ENCODE measurements at regions not wholly inside any gene's neighbourhood (a gene's known extent, or its start where the extent isn't known, plus 50 kb on each side); places are given as distances from the start of the nearest gene placed in this dataset.

DNA sequence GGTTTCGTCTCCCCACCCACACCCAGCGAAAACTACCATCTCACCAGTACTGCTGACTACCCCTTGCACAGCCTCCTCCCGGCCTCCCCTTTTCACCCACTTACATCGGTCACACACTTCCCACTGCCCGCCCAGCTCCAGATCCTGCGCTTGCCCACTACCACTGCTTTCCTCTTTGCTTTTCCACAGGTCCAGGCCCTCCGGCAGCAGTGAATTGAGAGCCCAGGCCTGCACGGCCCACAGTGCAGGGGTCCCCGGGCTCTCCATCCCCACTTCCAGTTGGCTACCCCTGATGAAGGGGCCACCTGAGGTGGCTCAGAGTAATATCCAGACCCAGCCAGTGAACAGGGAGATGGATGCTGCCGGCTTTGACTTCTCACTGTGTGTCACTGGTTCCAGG lies 120.2 kb upstream of the FSTL4 start:
- DNase-seq = no peak

DNA sequence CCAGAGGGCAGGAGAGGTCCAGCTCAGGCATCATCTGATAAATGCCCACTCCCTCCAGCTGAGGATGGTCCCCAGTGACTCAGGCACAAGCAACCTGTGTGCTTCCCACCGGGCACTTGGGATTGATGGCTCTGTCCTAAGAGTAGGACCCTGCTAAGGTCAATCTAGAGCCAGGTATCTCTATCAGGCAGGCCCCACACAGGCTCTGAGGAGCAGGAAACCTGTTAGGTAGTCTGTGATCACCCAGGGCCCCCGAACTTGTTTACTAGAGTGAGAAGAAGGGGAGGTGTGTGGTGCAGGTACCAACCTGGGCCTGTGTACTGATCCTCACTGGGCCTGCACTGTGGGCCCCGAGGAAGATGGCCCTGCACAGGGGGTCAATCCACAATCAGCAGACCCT lies 119.6 kb upstream of the FSTL4 start:
- DNase-seq = no peak

DNA sequence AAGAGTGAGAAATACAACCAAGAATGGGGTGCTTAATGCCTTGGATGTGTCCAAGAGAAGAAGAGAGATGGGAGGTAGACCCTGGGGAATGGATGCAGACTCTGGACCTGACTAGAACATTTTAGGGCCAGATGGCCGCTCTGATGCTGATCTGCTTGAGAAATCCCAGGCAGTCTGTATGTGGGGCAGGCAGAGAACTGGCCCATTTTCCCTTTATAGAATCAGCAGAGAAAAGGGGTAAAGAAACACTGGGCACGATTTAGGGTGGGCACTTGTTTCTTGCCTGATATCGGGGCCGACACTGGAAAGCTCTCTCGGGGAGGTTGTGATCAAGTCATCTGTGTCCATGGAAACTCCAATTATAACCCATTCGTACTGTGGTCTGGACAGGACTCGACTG lies 118.5 kb upstream of the FSTL4 start:
- no peak for DNase-seq

DNA sequence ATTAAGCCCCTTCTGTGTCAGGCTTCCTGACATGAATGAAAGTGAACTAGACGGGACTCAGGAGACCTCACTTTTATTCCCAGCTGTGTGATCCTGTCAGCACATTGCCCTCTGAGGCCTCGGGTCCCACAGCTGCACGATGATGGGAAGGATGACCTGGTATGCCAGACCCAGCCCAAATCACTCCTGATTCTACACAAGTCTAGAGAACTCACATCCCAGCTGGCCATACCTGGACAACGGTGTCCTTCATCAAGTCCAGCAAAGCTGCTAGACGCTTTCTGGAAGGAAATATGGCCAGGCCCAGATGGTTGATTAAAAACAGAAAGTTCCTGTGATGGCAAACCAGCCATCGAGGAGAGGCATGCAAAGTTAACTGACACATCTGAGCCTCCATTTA lies 118.0 kb upstream of the FSTL4 start:
- DNase-seq = no peak

DNA sequence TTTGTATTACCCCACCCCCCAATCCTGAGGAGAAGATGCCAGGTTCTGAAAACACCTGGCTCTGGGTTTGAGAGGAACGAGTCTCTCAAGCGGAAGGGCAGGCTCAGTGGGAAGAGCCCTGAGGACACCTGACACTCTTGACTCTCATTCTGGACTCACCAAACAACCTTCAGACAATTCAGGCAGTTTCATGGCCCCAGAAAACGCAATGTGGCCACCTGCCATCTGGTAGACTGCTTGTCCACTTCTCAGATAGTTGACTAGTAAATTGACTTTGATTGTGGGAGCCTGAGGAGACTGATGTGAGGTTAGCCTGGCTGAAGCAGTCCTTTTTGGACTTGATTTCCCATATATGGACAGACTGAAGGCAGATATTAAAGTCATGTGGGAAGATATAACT lies 117.5 kb upstream of the FSTL4 start:
- DNase-seq = no peak

DNA sequence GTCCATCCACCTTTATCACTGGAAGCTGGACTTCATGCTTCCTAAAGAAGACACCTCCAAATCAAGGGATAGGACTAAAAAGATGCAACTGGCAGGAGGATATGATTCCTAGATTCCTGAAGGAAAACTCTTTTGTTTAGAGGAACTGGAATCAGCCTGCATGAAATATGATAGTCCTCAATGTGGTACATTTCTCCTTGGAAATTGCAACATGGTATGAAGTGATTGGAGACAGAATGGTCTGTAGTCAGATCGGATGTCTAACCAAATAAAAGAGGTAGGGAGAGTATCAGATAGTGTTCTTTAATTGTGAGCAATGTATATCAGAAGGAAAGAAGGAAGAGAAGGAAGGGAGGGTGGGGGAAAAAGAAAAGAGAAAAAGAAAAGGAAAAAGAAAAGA lies 116.1 kb upstream of the FSTL4 start:
- DNase-seq = no peak

DNA sequence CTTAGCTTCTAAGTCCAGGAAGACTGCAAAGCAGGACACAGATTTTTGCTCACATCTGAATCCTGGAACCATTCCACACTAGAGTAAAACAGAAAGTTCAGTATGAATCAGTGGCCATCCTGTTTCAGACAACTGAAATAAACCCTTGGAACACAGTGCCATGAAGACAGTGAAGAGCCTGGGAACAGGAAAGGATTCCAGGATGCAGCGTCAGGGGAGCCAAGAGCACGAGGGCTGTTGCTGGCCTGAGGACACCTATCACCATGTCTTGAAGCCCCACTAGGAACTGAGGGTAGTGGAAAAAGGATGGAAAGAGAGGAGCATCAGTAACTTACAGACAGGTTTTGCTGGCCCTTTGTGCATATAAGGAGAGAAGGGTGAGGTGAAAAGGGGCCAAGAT lies 115.3 kb upstream of the FSTL4 start:
- DNase-seq = no peak

DNA sequence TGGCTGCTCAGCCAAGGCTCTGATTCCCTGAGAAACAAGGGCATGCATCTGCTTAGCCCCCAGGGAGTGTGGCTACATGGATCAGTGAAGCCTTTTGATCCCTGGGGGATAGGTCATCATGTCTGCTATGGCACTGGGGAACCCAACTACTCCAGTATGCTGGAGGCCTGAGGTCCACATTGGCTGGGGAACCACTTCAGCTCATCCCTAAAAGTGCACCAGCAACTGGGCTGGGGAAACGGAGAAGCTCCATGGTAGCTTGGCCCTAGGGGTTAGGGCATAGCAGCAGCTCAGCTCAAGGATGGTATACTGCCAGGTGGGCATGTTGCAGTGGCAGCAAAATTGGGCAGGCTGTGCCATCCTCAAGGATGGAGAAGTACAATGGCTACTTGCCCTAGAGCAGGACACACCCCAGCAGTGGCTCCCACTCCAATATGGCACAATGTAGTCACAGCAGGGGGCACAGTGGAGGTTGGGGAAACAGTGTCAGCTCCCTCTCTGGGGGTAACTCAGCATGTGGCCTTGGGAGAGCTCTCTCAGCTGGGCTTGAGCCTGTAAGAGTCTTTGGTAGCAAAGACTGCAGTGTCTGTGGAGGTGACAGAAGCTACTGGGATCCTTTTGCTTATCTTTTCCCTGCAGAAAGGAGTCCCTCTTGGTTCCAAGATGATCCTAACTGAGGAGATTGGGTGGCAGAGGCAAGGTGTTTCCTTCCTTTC lies 111.5 kb upstream of the FSTL4 start:
- no peak for DNase-seq

DNA sequence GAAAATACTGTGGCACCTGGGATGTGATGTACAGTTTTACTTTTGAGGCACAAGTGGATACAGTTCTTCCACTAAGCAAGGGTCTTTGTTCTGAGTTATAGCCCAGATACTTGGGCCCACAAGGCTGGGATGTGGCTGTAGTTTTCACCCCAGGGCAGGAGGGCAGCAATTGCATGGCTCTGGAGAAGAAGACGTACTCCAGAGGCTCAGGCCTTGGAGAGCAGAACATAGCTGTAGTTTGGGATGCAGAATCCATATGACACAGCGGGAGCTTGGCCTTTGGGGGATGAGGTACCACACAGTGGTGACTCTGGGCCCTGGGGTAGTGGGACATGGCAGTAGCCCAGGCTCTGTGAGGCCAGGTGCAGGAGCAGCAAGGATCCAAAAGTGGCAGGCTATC lies 110.8 kb upstream of the FSTL4 start:
- no peak for DNase-seq

DNA sequence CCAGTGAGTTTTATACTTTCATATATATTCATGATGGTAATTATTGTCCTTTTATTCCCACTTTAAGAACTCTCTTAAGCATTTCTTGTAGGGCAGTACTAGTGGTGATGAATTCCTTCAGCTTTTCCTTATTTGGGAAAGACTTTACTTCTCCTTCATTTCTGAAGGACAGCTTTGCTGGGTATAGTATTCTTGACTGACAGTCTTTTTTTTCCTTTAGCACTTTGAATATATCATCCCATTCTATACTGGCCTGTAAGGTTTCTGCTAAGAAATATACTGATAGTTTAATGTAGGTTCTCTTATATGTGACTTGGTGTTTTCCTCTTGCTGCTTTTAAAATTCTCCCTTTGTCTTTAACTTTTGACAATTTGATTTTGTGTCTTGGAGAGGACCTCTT lies 109.0 kb upstream of the FSTL4 start:
- DNase-seq = no peak

DNA sequence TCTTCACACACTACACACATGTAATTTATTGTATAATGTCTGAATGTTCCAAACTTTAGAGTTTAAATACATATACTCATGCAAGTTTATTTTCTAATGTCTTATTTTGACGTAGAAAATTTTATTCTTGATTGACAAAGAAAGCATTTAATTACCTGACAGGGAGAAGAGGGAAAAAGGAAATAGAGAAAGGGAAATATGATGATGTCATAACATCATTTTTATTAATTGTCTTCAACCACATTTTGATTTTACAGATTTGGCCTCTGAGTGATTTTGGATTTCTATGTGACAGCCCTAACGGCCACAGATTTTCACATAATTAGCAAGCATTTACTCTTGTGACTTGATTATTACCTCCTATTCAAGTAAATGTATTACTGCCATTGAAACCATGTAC lies 106.1 kb upstream of the FSTL4 start:
- no peak for DNase-seq

DNA sequence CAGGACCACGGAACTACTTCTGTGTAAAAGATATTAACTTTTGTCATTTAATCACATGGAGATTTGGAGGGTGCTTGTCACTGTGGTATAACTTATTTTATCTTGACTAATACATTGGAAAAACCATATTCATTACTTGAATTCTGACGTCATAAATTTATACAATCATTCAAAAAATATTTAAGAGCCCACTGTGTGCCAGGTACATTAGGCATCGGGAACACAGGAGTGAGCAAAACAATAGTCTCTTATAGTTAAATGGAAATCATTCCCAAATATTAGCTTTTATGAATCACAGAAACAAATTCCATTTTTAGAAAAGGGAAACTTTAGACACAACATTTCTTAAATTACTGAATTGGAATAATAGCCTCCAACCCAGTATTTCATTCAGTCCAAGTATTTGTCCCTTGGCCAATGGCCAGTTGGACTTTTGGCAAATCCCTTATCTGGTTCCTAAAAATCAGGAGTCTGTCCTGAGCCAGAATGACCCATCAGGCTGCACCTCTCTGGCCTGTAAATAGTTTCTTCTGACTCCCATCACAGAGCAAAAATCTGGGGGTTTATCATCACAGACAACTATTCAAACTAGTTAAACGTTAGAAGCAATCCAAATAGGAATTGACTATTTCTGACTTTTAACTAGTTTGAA lies 104.3 kb upstream of the FSTL4 start:
- no peak for DNase-seq

DNA sequence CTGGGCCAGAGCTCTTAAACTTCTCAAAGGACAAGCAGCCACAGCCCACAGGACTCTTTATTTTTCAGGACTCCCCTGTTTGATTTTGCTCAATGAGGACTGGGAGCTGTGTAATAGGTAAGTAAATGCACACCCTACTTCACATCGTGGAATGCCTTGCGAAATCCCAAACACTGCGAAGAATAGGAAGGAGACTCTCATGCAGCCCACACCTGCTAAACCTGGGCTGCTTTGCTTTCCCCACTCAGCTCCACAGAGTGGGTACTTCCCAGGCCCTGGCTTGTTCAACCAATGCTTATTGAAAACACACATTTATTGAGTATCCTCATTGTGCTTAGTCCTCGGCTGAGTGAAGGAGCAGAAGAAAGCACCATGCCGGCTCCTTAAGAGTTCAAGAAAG lies 103.3 kb upstream of the FSTL4 start:
- DNase-seq = no peak

DNA sequence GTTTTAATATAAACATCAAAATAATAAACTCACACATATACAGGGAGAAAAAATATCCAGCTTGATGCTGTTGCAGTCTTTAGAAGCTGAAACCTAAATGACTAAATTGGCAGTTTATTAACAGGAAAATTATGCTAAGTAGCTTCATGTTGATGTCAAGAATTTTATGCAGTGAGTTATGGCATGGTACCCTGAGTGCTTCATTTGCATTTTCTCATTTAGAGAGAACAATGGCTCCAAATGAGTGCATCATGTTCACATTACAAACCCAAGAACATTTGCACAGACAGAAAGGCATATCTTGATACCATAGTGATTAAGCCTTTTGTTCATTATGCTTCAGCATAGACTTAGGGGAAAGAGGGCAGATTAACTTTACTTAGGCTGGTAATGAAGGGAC lies 102.9 kb upstream of the FSTL4 start:
- no peak for DNase-seq

DNA sequence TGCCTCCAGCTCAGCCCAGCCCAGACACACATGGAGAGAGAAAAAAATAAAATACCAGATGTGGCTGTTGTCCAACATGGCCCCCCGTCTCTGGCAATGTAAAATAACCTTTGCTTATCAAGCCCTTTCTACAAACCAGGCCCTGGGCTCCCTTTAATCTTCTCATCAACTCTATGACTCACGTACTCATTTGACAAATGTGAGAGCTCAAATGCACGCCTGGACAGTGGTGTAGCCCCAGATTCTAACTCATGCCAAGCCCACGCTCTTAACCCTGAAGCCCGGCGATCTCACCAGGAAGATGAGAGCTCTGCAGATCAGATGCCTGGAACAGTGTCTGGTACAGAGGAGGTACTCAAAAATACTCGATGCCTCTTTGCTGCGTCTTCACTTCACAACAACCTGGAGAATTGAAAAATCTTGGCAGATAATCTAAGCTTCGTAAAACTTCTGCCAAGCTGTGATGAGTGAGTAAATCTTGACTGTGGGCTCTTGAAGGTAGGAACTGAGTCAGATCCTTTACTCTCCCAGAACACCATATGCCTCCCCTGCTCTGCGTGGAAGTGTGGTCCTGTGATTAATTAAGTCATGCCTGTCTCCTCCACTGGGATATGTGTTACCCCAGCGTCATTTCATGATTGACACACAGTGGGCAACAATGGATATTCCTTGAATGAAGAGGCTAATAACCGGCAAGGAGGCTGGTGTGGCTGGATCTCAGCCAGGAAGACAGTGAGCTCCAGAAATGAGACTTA lies 102.0 kb upstream of the FSTL4 start:
- no peak for DNase-seq

DNA sequence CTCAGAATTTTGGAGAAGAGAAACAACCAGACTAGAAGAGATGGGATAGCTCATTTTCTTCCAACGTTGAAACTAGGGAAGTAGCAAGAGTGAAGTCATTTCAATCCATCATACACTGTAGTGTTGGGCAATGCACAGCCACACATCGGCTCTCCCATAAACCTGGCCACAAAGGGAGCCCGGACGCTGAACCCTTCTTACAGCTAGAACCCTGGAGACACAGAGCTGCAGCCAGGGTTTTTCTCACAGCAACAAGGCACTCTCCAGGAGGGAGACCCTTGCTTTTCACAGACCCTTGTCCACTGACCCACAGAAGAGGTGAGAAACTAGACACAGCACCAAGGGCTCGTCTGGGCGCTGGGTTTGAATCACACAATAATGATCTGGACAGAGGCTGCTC lies 101.4 kb upstream of the FSTL4 start:
- DNase-seq = no peak

DNA sequence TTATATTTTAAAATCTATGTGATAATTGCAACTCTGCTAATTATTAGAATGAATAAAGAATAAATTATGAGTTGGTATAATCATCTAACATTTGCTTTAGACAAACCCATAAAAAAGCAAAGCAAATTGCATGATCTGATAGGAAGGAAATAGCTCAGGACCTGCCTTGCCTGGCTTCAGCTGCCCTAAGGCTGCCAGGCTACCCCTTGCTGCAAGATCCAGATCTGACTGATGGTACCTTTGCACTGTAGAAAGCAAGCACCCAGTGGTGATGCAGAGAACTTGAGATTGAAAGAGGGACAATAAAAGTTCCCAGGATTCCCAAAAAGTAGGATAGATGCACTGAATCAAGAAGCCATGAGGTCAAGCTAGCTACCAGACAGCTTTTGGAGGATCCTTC lies 100.9 kb upstream of the FSTL4 start:
- DNase-seq = no peak

DNA sequence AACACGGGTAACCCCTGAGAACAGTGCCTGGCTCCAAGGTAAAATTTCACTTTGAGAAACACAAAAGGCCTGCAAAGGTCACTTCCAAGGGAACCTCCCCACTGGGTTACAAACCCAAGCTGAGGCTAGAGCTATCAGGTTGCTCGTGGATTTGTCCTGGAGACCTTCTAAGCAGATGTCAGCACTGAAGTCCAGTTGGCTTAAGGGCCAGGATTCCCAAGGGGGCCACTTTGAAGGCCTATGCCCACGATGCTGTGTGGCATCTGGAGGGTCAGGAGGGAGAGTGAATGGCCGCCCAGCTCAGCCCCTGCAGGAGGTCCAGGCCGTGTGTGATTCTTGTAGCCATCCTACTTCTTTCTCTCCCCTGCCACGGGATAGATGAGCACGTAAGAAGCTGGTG lies 100.2 kb upstream of the FSTL4 start:
- DNase-seq = no peak

DNA sequence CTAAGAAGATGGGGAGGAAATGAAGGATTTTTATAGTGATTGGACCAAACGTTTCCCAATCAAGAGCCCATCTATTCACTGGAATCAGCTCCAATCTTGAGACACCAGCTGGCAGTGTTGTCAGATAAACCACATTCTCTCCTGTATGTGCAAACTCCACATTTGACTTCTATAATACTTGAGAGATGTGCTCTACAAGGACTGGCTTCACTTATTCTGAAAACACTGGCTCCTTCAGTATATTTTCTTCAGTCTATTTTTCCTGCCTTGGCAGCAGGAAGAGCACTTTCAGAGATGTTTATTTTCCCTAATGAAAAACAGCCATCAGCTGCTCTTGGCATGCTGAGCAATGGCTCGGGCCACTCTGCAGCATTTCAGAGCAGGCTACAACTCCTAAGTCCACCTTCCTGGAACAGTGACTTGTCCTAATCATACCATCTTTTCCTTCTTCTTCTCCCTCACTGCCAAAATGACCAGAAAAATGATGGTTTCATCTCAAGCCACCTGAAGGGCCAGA lies 96.9 kb upstream of the FSTL4 start:
- no peak for DNase-seq

DNA sequence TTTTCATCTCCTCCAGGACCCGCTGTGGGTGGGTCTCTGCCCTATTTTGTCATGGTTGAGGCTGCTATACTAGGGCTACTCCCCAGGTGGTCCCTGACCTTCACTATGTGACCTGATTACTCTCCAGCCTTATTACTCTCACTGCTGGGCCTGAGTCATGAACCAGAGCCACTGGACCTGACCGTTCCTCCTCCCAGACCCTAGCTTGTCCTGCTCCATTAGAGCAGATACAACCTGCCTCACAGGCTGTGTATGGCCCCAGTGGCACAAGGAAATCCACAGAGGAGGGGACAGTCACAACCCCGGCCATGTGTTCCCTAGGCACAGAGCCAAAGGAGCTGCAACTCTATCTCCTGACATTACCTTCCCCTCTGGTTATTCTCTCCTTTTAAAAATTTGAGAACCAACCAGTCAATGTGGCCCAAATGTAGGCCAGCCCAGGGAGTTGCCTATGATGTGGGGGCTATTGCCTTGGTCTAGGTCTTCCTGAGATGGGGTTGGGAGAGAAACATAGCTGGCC lies 96.0 kb upstream of the FSTL4 start:
- no peak for DNase-seq

DNA sequence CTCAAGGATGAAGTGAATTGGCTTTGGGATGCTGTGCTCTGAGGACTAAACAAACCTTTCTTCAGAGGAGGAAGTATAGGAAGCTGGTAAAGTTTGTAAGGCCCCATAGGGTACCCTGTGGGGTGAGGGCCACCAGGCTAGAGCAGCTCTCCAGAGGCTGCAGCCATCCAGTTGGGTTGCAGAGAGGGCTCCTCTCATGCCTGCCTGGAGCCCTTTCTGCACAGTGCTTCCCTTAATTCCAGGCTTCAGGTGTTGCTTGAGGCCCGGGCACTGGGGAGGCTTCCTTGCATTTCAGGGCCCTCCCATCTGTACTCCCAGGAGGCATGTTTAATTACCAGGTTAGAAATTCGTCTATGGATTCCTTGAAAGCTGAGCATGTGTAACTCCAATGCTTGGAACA lies 95.3 kb upstream of the FSTL4 start:
- no peak for DNase-seq

DNA sequence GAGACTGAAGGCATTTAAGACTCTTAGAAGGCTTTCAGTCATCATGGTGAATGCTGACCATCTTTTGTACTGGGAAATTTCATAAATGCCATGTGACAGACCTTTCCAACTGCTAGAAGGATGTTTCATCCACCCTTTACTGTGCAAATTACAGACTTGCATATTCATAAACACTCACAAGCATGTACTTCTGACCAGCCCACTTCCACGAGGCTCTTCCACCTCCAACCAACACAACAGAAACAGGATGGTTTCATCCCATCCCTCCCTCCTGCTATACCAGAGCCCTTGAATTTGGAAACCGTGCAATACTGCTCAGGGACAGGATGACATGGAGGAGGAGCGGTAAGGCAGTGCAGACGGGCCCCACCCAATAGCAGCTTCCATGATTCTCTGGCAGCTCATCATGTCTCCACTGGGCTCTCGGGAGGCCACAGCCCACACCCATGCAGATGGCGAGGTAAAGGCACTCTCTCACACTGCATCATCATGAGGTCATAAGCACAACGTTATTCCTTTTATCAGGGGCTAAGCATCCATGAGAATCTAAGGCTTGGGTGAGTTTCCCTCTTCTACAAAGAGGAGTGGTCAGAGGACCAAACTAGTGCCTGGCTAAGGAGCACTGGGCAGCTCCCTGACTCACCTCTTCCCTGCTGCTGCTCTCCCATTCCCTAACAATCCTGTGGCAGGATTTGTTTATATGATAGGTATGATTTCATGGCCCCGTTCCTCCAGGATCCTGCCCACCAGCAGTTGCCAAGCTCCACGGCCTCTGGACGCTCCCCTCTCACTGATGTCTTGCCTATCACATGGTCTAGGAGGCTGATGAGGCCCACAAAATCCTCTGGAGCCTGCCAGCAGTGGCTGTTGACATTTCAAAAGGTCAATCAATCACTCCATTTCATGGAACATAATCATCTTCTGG lies 94.4 kb upstream of the FSTL4 start:
- DNase-seq = no peak

DNA sequence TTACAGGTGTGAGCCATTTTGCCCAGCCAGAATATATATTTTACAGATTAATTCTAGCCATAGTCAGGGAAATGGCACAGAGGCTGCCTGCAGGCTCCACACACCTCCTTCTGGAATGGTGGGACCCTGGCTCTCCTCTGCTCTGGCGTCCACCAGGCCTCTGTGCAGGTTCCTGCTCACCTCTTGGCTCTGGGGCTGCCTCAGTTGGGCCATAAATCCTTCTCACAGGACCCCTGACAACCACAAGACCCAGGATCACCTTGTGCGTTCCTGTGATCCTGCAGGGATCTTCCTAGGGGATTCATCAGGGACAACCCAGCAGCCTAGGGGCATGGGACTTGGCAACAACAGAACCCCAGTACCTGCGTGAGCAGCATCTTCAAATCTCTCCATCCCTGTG lies 93.0 kb upstream of the FSTL4 start:
- DNase-seq = no peak

Measured in HCEC 1CT (cell line).